Hepatocyte (in vitro differentiated cells): ENCODE measurements at regions not wholly inside any gene's neighbourhood (a gene's known extent, or its start where the extent isn't known, plus 50 kb on each side); places are given as distances from the start of the nearest gene placed in this dataset.

Experiments used
- DNase-seq: peaks from one replicate; pipeline ENCODE4 v3.0.0-alpha.2; 2016; ENCODE audit warnings: low spot score
- H2AFZ ChIP-seq: fragments of 200-600 bp; sonication (generic); 2 replicates; pipeline ENCODE4 v1.6.0; 2016; ENCODE audit warnings: antibody characterized with exemption, mild to moderate bottlenecking
- H3K27ac ChIP-seq: fragments of 200-600 bp; sonication (generic); 2 replicates; pipeline ENCODE4 v1.5.1; 2016; ENCODE audit warnings: mild to moderate bottlenecking
- H3K27me3 ChIP-seq: fragments of 200-600 bp; sonication (generic); 2 replicates; pipeline ENCODE4 v1.6.1; 2016
- H3K36me3 ChIP-seq: fragments of 200-600 bp; sonication (generic); replicated peaks from 2 replicates; pipeline ENCODE4 v1.5.1; 2016; ENCODE audit warnings: low read depth; ENCODE audit not compliant: insufficient read depth
- H3K4me1 ChIP-seq: fragments of 200-600 bp; sonication (generic); 2 replicates; pipeline ENCODE4 v1.5.1; 2016; ENCODE audit warnings: mild to moderate bottlenecking, moderate library complexity; ENCODE audit not compliant: insufficient read depth
- H3K4me2 ChIP-seq: fragments of 200-600 bp; sonication (generic); 2 replicates; pipeline ENCODE4 v1.6.0; 2016
- H3K4me3 ChIP-seq: fragments of 200-600 bp; sonication (generic); 2 replicates; pipeline ENCODE4 v1.5.1; 2016; ENCODE audit warnings: mild to moderate bottlenecking
- H3K79me2 ChIP-seq: fragments of 200-600 bp; sonication (generic); 2 replicates; pipeline ENCODE4 v1.6.0; 2017; ENCODE audit warnings: mild to moderate bottlenecking
- H3K9me2 ChIP-seq: fragments of 200-600 bp; sonication (generic); replicated peaks from 2 replicates; pipeline ENCODE4 v1.6.0; 2017; ENCODE audit warnings: mild to moderate bottlenecking; ENCODE audit not compliant: insufficient read depth
- H3K9me3 ChIP-seq: fragments of 200-600 bp; sonication (generic); 2 replicates; pipeline ENCODE4 v1.5.1; 2016; ENCODE audit warnings: low read depth, mild to moderate bottlenecking
- H4K20me1 ChIP-seq: fragments of 200-600 bp; sonication (generic); 2 replicates; pipeline ENCODE4 v1.6.0; 2016; ENCODE audit warnings: mild to moderate bottlenecking; ENCODE audit not compliant: insufficient read depth, poor library complexity, severe bottlenecking
- EZH2 ChIP-seq: fragments of 200-600 bp; sonication (generic); IDR thresholded peaks from 2 replicates; pipeline ENCODE4 v1.6.1; 2016; ENCODE audit warnings: antibody characterized with exemption, mild to moderate bottlenecking, borderline replicate concordance
- EZH2phosphoT487 ChIP-seq: fragments of 200-600 bp; sonication (generic); IDR thresholded peaks from one replicate; pipeline ENCODE4 v1.6.1; 2018; ENCODE audit warnings: antibody characterized with exemption, mild to moderate bottlenecking, low read depth, moderate library complexity; ENCODE audit not compliant: unreplicated experiment, severe bottlenecking
- WGBS: methylation state at CpG from one replicate; pipeline ENCODE4 v1.1.6; 2016; ENCODE audit warnings: low lambda C conversion rate; ENCODE audit errors: missing lambda C conversion rate; 5-methylcytosine and 5-hydroxymethylcytosine counted together
- TF ChIP-seq, protein P1 (sequence below): fragments of 200-600 bp; sonication (generic); IDR thresholded peaks from 2 replicates; pipeline ENCODE4 v1.5.1; 2016; ENCODE audit warnings: antibody characterized with exemption, mild to moderate bottlenecking; ENCODE audit not compliant: poor library complexity

DNA sequence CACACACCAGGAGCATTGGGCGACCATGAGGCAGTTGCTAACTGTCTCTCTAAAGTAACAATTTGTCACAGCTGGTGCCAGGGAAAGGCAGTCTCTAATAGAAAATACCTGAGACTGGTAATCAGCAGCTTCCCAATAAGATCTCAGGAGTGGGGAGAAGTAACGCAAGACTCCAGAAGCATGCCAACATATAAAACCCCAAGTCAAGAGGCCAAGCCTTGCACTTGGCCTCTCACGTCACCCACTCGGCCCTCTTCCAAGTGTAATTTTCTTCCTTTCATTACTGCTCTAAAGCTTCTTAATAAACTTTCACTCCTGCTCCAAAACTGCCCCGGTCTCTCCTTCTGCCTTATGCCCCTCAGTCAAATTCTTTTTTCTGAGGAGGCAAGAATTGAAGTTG, 455.6 kb upstream of the ACVR2A start:
- Histone ChIP-seq H3K4me2 (no peak overlapping the region), H3K27me3 (no peaks in the 10 kb centered on the region), H3K4me1 (no peaks in the 10 kb centered on the region), H3K79me2 (no peaks in the 10 kb centered on the region), H4K20me1 (no peaks in the 10 kb centered on the region), H3K36me3 (no peaks in the 10 kb centered on the region), H3K4me3 (no peak overlapping the region), H2AFZ (no peak overlapping the region), H3K9me2 (no peaks in the 10 kb centered on the region), H3K9me3 (no peaks in the 10 kb centered on the region), H3K27ac (no peak overlapping the region)
- no peak for TF ChIP-seq EZH2
- TF ChIP-seq EZH2phosphoT487: no peak
- TF ChIP-seq, protein P1, sequence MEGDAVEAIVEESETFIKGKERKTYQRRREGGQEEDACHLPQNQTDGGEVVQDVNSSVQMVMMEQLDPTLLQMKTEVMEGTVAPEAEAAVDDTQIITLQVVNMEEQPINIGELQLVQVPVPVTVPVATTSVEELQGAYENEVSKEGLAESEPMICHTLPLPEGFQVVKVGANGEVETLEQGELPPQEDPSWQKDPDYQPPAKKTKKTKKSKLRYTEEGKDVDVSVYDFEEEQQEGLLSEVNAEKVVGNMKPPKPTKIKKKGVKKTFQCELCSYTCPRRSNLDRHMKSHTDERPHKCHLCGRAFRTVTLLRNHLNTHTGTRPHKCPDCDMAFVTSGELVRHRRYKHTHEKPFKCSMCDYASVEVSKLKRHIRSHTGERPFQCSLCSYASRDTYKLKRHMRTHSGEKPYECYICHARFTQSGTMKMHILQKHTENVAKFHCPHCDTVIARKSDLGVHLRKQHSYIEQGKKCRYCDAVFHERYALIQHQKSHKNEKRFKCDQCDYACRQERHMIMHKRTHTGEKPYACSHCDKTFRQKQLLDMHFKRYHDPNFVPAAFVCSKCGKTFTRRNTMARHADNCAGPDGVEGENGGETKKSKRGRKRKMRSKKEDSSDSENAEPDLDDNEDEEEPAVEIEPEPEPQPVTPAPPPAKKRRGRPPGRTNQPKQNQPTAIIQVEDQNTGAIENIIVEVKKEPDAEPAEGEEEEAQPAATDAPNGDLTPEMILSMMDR: no peak
- DNase-seq: no peak
- 93% methylated on average over 5 of the region's 5 CpGs for WGBS

DNA sequence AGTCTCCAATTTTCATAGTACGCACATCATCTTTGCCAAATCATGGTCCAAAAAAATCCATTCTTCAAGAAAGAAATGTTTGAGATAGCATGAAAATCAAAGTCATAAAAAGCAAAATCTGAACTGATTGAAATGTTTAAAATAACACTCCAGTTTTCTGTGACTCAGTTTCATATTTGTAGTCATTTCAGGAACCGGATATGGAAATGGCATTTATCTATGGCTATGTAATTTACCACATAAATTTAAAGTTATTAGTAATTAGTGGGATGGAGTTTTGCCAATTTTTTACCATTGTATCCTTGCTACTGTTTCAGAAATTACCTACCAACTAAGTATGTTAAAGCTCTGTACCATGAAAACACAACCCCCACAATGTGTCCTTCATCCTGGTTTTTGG, 456.6 kb upstream of the ACVR2A start:
- Histone ChIP-seq H3K4me2 (no peak overlapping the region), H3K27me3 (no peaks in the 10 kb centered on the region), H3K4me1 (no peaks in the 10 kb centered on the region), H3K9me2 (no peaks in the 10 kb centered on the region), H2AFZ (no peak overlapping the region), H4K20me1 (no peaks in the 10 kb centered on the region), H3K9me3 (no peaks in the 10 kb centered on the region), H3K4me3 (no peak overlapping the region), H3K27ac (no peak overlapping the region), H3K79me2 (no peaks in the 10 kb centered on the region), H3K36me3 (no peaks in the 10 kb centered on the region)
- no peak for TF ChIP-seq EZH2phosphoT487
- 97% methylated on average over 2 of the region's 2 CpGs for WGBS
- no peak for DNase-seq

DNA sequence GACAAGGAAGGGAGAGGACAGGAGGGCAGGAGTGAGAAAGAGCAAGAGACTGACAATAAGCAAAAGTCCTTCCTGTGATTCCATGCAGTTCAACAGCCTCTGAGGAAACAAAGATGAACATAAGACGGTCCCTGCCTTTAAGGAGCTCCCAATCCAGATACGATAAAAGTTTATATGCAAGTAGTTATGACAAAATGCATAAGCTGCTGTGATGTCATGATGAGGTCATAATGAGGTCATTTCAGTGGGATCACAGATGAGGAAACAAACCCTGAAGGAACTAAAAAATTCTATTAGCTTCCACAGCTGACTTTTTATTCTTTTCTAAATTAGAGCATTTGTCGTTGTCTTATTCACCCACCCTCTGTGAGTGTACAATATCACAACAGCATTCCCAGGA, 458.5 kb upstream of the ACVR2A start:
- Histone ChIP-seq H3K9me3 (no peaks in the 10 kb centered on the region), H3K79me2 (no peaks in the 10 kb centered on the region), H2AFZ (no peak overlapping the region), H3K4me1 (no peaks in the 10 kb centered on the region), H4K20me1 (no peaks in the 10 kb centered on the region), H3K9me2 (no peaks in the 10 kb centered on the region), H3K27me3 (no peaks in the 10 kb centered on the region), H3K27ac (no peak overlapping the region), H3K4me3 (no peak overlapping the region), H3K36me3 (no peaks in the 10 kb centered on the region), H3K4me2 (no peak overlapping the region)
- DNase-seq: no peak
- 76% methylated on average over 3 of the region's 3 CpGs for WGBS
- TF ChIP-seq, protein P1: no peak
- TF ChIP-seq EZH2phosphoT487 (no peak), EZH2 (no peak)

DNA sequence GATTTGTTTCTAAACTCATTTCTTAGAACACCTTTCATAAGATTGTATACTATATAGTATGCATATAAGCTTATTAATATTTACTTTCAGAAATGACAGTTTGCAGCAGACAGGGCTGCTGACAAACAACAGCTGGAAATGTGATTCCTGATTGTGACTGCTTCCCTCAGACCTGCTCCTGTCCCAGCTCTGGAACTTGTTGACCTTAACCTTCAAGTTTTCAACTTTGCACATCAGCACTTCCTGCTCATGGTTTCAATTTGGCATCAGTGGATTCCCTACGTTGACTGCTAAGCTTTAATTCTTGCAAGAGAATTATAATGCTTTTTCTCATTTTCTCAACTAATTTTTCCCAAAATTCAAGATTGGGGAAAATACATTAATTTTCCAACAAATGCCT, 459.2 kb upstream of the ACVR2A start:
- no peaks in the 10 kb centered on the region for H3K9me3 ChIP-seq
- no peak overlapping the region for H2AFZ ChIP-seq
- H3K9me2 ChIP-seq: no peaks in the 10 kb centered on the region
- TF ChIP-seq, protein P1: no peak
- TF ChIP-seq EZH2: no peak
- TF ChIP-seq EZH2phosphoT487: no peak
- WGBS: 57% methylated on average over 1 of the region's 1 CpG
- H3K27me3 ChIP-seq: no peaks in the 10 kb centered on the region
- no peaks in the 10 kb centered on the region for H3K4me1 ChIP-seq
- no peak overlapping the region for H3K4me3 ChIP-seq
- H3K79me2 ChIP-seq: no peaks in the 10 kb centered on the region
- H3K27ac ChIP-seq: no peak overlapping the region
- H3K36me3 ChIP-seq: no peaks in the 10 kb centered on the region
- H4K20me1 ChIP-seq: no peaks in the 10 kb centered on the region
- no peak for DNase-seq
- H3K4me2 ChIP-seq: no peak overlapping the region
